CD4-positive, alpha-beta T cell treated with Interleukin-15 for 4 hours (primary cell): ENCODE measurements at regions not wholly inside any gene's neighbourhood (a gene's known extent, or its start where the extent isn't known, plus 50 kb on each side); places are given as distances from the start of the nearest gene placed in this dataset.
A peak's percentile ranks its signal among the peaks of the same experiment; 100 is the strongest.

Experiments used
- DNase-seq: peaks from one replicate; pipeline ENCODE4 v3.0.0-alpha.2; 2020; ENCODE audit warnings: low spot score

DNA sequence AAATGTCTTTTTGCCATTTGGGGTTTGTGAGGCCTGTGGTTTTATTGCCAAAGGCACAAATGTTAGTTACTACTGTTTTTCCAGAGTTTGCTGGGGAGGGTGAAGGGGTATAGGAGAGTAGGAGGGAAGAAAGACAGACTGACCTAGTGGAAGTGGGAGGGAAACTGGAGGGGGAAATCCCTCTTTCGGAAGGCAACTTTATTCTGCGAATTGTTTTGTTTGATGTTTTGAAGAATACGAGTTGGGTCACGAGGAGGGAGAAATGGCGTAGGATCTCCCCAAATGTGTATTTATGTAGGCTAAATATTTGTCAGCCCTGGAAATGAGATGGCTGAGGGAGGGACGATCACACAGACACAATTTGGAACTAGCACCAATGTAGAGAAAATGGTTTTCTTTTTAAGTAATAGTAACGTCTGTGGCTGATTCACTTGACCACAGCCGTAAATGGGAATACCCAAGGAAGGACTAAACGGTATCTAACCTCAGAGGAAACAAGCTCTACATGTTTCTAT lies 172.3 kb downstream of the ICOS start:
- peak; percentile 25 for DNase-seq

DNA sequence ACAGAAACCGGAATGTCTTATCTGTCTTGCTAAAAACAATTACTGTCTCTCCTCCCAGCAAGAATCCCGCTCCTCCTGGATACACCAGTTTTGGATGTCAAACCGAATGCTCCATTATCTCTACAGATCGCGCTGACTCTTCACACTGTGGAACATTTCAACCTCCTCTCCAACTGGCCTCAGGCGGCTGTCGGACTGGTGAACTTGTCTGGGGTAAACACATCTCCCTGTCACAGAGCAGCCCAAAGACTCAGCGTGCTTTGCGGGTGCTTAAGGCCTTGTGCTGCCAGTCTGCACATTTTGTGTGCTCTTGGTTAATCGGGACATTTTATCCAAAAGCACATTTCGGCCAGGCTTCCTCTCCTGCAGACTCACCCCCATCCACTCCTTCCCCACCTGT lies 173.1 kb downstream of the ICOS start:
- DNase-seq = no peak

DNA sequence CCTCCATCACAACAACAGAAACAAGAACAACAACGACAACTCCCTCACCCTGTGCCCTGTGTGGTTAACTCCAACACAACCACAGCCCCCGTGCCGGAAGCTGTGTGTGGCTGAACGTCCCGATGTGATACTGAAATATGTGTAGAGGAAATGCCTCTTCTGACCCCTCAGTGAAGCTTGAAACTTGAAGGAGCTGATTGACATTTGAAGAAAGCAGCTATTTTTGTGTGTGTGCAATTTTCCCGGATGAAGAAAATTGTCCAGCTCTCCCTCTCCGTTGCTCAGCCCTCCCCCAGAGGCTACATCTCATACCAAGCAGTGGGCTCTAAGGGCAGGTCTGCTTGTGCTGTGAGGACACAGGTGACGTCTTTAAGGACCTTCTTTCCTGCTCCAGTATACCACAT lies 173.8 kb downstream of the ICOS start:
- peak; percentile 56 for DNase-seq

DNA sequence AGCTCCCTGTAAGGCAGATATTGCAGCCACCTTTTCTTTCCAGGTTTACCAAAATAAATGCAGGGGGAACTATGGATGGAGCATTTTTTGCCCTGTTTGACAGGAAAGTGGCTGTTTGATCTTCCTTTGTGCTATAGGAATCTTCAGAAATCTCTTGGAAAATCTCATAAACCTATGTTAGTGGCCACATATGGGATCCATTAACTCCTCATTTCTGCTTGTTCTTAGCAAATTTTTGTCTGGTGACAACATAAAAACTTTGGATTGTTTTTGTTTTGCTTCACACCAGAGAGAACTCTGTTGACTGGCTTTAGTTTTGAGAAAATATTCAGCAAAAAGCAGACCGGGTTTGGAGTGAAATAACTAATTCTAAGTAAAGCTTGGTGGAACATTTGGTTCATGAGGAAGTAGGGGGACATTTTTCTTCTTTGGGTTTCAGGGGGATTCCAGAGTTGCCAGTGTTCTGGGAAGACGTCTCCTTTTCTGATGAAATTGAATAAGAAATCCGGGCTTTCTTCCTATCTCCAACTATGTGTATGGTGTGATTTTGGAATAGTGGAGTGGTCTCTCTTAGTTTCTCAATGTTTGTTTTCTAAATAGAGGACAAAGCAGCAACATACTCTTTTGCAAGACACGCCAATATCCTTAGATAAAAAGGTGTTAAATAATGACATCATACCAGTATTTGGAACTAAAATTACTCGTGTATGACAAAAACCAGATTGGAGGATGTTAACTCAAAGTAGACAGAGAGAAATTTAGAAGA lies 174.4 kb downstream of the ICOS start:
- no peak for DNase-seq

DNA sequence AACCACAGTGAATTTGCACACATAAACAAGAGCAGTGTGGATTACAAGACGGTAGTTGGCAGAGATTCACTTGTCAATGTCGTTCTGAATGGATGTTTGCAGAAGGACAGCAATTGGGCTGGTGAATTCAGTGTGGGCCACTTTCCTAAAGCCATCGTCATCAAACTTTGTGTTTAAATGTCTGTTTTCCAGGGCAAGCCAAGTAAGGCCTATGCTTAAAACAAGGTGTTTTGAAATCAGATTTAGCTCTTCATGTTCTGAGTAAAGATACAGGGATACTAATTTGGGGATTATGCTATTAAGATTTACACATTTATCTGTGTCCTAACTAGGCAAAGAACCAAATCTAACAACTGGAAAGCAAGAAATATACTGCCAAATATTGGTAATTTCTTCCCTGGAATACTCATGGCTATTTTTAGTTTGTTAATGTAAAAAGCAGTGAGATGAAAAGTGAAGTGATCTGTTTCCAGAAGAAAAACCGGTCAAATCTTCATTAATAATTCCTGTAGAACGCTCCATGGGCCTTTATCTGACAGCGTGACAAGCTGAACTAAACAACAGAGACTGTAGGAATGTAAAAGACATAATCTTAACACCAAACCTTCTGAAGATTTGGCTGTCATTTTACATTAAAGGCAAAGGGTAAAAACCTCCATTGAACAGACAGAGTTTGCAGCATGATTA lies 175.7 kb downstream of the ICOS start:
- no peak for DNase-seq

DNA sequence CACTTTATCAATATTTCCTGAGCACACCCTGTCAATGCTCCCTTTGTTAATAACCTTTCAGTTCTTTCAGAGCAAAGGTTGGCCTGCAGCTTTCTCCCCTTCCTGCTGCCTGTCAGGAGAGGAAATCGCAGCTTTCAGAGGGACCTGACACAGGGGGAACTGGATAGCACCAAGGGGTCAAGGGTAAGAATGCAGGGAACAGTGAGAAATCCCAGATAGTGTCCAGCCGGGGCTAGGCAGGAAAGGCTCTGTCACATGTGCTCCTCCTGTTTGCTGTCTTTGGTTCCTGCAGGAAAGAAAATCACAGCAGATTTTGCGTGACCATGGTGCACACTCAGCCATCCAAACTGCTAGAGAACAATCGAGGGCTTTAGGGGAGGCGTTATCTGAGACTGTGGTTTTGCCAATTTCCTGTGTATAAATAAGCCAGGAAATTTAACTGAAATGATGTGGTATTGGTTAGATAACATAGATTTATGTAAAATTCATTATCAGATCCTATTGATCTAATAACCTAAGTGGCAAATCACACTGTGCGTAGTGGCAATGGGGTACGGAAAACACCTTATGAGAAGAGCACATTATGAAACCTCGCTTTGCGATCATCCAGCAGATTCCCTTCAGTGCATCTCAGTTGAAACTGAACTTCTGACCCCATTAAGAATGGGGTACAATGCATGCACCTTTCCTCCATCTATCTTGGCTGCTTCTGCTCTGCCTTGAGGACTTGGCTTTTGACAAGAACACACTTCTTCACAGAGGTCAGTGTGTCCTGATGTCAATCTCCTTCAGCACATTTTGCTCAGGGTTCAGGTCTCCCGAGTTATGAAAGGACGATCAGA lies 178.0 kb downstream of the ICOS start:
- DNase-seq = no peak

DNA sequence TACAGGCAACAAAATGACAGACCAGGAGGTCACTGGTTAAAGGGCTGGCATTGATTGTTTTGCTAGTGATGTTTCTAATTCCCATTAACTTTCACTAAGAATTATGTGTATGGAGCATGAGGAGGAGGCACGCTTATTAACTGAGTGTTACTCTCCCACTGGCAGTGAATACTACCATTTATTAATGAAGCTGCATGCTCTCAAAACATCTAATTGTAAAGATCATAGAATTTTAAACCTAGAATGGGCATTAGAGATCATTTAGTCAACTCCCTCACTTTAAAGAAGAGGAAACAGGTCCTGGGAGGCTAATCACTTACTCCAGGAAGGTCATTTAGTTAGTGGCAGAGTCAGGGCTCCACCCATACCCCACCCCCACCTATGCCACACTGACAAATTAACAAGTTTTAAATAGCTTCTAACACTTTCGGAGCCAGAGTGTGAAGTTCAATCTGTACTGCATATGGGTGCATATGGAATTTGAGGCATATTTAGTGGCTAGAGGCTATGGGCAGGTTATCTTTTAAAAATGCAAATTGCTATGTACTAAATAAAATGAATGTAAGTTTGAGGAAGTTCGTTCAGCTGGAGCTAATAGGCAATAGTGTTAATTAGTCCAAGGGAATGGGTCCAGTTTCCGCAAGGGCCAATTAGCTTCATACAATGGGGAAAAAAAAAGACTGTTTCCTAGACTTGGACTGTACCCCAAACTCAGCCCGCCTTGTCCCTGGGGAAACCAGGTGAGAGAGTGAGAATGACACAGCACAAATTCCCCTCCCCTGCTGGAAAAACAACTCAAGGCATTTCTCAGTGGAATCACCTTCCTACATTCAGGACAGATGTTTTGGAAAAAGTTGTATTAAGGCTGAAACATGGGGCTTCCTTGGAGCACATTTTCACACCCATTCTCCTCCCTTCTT lies 178.8 kb downstream of the ICOS start:
- no peak for DNase-seq

DNA sequence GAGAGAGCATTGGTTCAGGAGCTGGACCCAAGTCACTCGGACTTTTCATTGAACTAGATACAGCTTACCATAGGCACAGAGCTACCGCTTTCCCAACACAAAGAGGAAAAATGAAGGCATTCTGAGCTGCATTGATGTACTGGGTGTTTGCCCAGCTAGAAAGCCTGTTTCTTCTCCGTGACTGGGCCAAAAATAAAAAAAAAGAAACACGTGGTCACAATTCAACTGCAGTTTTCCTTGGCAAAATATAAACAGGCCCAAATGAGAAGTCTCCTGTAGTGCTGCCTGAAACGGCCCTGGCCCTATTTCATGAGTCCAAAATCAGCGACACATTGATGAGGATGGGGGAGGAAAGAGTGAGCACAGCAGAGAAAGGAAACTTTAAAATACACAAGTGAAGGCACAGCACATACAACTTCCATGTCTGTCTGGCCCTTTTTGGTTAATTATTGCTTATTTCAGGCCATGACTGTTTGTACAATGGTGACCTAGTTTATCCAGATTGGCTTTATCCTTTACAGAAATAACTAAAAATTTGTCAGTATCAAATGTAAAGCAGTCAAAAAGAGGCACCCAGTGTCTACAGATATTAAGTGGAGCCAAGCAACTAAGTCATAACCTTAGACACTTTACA lies 179.7 kb downstream of the ICOS start:
- DNase-seq = no peak

DNA sequence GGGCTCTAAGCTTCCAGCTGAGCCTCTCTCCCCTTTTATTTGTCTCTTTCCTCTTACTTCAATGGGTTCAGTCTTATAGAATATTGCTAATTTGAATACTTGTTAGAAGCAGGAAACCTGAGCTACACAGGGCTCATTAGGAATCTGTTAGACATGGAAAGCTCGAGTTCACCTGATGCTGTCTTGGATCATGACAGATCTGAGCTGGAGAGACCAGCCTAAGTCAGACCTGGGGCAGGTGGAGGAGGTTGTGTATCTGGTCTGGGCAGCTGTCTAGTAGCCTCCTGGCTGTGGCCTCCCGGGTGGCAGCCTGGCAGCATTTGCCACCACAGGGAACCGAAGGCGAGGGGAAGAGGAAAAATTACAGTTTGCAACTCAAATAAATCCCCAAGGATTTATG lies 185.9 kb downstream of the ICOS start:
- DNase-seq = no peak

DNA sequence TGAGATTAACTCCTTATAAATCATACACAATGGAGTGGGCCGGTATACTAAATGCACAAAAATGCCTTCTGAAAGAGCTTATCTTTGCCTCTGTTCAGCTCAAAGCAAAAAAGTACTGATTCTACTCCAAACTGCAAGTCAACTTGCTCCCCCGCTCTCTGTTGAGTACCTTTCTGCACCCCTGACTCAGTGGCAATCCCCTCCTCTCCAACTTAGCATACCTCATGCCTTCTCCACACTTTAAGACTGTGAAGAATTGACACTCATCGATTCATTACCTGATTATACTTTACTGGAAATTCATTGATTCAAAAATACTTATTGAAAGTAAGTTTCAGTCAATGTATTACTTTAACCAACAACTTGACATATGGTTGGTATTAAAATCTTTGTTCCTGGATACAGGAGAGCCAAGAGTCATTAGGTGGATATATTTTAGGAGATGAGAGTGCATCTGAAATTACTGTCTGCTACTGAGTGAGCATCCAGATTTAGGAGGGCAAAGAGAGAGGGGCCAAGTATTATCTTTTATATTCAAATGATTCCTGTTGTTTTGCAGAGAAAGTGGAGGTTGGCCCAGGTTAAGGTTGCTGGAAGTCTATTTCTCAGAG lies 187.7 kb downstream of the ICOS start:
- no peak for DNase-seq

DNA sequence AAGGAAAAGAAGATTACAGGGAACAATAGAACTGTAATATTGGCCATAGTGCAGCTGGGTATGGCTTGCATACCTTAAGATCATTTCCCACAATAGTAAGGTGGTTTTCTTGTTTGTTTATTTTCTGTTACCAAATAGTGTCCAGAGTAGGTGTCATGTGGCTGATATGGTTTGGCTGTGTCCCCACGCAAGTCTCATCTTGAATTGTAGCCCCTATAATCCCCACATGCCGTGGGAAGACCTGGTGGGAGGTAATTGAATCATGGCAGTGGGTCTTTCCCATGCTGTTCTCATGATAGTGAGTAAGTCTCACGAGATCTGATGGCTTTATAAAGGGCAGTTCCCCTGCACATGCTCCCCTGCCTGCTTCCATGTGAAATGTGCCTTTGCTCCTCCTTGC lies 190.1 kb downstream of the ICOS start:
- DNase-seq = no peak

DNA sequence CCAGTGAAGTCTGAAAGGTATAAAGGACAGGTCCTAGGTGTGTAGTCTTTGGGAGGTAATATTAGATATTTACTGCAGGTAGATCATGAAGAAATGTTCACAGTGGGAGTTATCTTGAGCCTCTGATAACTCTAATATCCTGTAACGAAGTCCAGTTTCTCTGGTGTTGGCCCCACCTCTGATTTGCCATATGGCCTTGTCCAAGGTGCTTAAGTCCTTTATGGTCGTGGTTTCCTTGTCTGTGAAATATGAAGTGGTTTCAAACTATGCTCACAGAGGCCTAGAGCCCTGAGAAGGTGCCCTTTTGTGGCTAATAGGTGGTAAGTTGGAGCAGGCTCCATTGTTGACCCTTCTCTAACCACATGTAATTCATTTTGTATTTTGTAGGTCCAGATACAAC lies 190.7 kb downstream of the ICOS start:
- DNase-seq = no peak

DNA sequence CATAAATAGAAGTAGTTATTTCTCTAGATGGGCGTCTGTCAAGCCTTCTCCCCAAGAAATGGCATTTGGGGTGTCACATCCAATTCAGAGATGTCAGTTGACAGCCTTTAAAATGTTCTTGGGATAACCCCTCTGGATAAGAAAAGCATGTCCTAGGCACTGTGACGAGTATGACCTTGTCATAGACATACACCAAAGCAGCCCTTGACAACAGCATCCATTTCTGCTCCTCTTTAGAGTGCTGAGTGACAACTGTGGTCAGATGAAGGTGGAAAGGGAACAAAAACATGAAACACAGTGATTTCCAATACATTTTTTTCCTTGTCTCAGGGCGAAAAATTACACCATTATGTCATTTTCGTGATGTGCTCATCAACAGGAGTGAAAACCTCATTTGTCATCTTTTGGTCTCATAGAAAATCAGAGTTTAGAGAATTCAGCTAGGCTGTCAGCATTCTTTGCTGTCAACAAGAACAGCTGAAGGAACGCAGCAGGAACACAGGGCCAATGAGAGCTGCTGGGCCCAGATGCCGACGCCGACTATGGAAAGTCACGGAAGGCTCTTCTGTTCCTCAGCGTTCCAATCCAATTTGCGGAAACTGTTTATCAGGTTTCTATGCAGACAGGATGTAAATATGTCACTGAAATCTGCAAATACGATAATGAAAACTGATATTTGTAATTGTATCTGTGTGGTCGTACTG lies 193.2 kb downstream of the ICOS start:
- DNase-seq = no peak

DNA sequence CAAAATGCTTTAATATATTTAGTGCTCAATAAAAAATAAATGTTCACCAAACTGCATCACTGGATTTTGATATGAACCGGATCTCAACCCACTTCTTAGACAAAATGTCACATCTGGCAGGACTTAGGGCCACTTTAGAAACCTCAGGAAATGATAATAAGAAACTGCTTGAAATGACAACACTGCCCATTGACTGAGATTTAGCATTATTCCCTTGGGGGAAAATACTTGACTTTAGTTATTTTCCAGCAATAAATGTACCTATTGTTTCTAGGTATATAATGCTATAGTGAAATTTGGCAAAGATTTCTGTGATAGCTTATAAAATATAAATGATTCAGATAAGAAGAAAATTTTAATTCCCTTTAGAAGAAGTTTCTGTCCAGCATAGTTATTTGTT lies 195.1 kb downstream of the ICOS start:
- no peak for DNase-seq

DNA sequence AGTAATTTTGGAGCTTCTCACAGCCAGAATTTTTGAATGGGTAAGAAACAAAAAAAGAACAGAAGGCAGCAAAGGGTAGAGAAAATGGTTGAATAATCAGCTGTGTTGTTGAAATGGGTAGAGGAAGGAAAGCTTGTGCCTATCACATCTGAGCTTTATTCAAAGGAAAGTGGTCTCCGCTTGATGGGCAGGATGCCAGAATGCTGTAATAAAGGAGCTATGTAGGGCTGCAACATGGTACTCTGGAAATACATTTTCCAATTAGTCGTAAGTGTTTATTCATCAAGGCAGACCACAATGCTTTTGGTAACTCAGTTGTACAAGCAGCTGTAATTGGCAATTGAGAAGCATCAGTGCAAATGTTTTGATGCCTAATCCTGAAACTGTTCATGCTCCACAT lies 196.9 kb downstream of the ICOS start:
- DNase-seq = no peak

DNA sequence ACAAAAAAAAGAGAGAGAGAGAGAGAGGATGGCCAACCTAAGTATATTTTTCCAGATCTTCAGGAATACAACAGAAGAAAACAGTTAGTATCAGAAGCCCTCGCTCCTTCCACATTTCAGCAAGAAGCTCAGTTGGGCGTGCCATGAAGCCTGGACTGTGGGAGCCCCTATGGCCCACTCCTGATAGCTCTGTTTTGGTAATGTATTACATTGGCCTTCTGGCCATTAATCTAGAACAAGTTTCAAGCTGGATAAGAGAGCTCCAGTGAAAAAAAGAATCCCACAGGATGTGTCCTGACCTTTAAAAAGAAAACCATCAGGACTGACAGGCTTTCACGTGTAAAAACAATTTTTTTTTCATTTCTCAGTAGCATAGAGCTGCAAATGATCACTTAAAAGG lies 197.9 kb downstream of the ICOS start:
- DNase-seq = no peak

DNA sequence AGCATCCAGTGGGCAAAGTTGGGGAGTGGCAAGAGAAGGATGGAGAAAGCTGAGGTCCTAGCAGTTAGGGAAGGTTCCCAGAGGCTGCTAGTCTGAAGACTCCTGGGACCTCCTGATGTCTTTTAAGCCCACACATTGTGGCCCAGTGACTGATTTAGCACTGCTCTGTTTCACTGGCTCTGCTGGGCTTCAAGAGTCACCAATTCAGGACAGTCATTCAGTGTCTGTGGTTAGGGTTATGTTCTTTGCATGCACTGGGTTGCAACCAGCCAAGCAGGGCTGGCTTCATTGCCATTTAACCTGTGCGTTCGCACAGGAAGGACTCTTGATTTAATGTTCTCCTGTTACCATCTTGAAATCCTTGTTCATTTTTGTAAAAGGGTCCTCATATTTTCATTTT lies 199.2 kb downstream of the ICOS start:
- DNase-seq = no peak

DNA sequence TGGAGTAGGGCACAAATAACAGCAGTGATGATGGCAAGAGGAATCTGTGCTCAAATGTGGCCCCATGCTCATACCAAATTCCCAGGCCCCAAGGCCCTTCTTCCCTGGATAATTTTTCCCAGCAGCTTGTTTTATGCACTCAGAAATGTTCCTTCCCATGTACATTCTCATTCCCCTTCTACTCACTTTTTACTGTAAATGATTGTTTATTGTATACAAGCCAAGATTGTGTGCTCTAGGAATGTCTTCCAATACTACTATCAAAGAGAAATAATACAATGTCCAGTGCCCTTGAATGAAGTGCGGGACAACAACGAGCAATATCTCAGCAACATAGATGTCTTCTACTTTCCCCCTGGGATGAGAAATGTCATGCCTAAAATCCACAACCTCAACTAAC lies 201.6 kb downstream of the ICOS start:
- DNase-seq = no peak

DNA sequence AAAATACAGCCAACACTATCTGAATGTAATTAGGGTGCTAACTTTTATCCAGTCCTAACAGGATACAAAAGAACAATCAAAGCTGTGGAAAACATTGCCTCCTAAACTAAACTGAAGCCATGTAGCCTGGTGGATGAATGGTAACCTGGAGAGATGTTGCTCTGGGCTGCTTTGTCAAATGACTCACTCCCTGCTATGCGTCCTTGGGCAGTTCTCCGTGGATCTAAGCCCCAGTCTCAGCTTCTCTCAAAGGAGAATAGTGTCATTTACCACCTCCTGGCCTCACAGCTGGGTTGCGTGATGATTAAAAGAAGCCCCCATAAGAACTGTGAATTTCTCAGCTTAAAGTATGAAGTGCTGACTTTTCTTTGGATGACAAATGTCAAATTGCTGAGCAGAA lies 203.7 kb downstream of the ICOS start:
- no peak for DNase-seq
